Hypothalamus (tissue), 51 donors: ENCODE measurements at regions not wholly inside any gene's neighbourhood (a gene's known extent, or its start where the extent isn't known, plus 50 kb on each side); places are given as distances from the start of the nearest gene placed in this dataset.

ENCODE experiments used
- DNase-seq, 51 donors: peaks; one replicate each; lab custom pipeline; 2025; lab: John Stamatoyannopoulos, UW

DNA sequence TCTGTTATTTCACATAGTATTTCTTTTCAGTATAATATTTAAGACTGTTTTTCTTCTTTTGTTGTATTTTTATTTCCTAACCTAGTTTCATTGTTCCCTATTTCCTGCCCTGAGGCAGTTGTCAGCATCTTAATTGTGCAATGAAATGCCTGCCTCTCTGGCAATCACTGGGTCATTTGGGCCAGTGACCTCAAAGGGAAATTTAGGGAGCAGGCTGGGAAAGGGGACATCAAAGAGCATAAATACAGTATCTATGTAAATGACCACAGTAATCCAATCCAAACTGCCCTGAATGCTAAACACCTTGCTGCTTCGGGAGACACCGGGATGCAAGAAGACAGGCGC is 147.8 kb downstream of the TLR5 start:
- DNase-seq, result no peak

DNA sequence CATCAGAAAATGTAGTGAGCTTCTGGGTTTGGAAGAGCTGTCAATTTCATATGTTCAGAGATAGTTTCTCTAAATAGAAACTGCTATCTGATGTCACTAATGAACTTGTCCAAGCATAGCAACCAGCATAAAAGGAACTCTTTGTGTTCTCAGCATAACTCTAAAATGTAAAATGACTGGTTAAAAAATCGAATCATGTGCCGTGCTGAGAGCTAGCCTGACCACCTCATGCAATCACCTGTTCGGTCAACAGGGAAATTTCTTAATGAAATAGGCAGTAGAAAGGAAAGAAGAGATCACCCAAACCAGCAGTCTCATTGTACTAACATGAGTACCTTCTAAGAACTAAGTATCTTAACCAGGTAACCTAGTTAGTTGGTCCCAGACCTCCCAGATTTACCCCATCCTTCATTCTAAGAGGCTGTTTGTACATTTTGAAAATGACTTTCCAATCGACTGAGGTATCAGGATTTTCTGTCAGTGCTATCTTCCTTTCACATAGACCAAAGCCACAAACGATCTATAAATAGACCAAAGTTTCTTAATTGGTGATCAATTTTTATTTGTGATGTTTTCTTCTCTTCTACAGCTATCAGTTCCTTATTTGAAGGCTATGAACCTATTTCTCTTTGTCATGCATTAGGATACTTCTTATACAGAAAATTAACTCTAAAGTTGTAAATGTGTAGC is 147.3 kb downstream of the TLR5 start:
- no peak for DNase-seq

DNA sequence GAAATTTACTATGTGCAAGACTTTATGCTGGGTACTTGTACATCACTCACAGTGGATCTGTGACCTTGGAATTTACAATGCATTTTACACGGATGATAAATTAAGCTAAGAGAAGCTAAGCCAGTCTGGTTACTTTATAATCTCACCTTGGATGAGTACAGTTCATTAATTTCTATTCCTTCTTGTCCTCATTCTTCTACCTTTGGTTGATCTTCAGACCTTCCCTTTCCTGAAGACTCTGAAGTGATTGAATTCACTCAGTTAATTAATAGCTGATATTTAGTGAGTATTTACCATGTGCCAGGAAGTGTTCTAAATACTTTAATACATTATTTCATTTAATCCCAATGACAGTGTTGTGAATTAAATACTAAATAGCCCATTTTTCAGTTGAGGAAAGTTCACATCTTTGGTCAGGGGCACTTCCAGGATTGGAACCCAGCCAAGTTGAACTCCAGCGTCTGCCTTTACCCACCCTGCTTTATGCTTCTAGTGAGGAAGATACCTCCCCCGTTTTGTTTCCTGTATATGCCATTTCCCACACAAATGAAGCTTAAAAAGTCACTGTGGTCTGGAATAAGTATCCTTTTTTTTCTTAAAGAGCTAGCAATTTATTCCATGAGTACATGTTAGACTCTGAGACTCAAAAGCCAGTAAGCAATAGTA is 146.6 kb downstream of the TLR5 start:
- DNase-seq, result no peak

DNA sequence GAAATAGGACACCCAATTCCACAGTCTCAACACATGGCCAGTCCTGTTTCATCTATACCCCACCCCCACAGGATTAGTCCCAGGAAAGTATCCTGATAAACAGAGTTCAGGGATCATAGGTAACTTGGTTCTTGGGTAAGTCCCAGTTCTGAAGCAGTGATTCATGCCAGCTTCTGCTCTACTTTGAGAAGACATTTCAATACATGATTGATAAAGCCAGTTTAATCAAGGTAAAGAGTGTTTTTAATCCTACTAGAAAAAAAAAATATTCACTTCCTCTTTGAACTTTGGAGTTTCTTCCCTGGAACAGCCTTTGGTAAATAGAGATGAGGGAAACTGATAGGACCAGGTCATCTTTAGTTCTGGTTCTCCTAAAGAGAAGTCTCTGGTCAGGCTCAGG is 142.4 kb downstream of the TLR5 start:
- no peak for DNase-seq

DNA sequence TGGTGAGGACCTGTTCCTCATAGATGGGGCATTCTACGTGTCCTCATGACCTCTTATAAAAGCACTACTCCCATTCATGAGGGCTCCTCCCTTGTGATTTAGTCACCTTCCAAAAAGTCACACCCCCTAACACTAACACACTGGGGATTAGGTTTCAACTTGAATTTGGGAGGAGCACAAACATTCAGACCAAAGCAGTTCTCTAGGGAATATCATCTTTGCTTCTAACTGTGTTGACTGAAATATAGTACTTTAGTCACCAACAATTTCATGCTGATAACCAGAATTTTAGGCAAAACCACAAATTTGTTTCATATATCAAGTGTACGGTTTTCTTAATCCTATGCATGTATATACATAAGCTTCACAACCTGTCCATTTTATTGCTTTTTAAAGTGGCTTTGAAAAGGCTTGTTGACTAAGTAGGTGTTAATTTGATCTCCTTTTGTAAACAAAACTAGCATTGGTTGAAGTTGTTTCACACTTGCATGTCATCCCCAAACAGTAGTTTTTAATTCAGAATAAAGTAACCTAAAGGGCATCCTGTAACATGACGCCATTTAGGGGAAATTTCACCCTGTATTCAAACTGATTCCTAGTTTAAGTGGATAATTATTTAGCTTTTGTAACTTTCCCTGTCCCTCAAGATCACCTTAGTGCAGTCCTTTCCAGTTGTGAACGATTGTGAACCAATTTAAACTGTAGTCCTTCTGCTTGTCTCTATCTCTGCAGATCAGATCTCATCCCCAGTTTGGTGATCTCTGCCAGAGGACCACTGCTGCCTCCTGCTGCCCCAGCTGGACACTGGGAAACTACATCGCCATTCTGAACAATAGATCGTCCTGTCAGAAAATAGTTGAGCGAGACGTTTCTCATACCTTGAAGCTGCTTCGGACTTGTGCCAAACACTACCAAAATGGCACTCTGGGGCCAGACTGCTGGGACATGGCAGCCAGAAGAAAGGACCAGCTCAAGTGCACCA is 141.1 kb downstream of the TLR5 start:
- DNase-seq, result no peak

DNA sequence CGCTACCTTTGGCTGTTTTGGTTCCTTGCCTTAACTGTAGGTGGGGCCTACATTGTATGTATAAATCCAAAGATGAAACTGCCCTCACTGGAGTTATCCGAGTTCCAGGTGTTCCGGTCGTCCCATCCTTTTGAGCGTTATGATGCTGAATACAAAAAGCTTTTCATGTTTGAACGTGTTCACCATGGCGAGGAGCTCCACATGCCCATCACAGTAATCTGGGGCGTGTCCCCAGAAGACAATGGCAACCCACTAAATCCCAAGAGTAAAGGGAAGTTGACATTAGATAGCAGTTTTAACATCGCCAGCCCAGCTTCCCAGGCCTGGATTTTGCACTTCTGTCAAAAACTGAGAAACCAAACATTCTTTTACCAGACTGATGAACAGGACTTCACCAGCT is 139.5 kb downstream of the TLR5 start:
- DNase-seq, result no peak

DNA sequence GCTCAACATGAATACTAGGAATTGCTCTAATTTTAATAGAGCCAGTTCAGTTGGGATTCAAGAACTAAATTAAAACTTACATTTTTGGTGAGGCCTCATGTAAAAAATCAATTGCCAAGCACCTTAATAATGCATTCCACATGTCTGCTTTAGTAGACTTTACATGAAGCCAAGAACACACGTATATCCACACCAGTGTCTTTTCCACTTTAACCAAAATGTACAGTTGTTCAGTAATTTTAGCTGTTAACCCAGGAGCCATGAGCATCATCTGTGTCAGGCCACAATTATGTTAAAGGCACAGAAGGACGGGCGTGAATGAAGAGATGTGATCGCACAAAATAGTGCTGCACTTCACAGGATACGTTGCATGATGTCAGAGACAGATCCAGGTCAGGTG is 136.7 kb downstream of the TLR5 start:
- DNase-seq, result no peak

DNA sequence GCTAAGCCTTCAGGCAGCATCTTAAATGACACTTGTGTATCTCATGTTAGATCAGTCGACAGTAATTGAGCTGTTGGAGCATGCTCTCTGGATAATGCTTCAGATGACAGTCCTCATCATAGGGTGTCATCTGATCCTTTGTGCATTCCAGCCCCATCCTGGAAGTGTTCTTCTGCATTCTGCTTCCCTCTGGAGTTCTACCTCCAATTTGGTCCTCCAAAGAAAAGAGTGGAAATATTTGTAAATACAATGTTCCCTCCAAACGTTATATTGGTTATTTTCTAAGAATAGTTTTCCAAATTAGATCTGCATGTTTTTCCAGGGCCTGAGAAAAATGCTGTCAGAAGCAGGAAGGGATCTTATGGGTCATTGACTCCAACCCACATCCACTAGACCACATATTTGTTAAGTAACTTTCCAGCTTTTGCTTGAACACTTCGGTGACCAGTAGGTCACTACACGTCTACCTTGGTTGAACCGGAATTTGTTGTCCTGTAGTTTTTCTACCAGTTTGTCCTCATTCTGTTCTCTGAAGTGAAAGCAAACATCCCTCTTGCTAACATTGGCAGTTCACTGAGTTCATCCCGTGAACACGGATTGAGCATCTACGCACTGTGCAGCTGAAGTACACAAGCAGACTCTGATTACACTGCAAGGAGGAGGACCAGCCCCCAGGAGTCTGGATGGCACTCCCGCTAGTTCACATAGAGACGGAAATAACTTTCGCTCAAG is 136.0 kb downstream of the TLR5 start:
- no peak for DNase-seq

DNA sequence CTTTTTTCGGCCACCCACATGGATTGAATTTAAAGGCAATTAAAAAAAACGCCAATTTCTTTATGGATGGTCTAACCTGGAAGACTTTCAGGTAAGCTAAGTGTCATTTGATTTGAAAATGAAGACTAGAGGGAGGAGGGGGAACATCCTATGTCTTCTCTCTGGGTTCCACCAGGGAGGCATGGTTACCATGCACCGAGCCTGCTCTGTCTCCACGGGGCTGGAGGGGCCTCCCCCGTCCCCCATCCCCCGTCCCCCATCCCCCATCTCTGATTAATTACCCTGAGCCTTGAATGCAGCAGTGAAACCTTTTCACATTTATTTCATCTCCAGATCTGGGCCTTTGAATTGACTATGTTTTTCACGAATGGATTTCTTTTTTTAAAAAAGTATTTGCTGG is 135.1 kb downstream of the TLR5 start:
- DNase-seq, result no peak

DNA sequence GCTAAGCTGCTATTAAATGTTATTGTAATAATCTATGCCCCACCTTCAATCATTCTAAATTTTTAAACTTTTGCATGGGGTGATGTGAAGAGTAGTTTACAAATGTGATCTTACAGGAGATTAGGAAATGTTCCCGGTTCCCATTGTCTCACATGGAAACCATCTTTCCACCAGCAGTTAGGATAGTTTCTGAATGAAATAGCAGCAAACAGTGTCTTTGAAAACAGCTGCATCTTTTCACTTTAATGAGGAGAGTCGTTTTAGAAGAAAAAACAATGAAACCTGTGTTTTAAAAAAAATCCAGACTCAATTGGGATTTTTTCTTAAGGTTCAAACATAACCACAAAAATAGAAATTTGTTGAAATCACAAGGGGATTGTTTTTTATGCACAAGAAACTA is 134.2 kb downstream of the TLR5 start:
- DNase-seq, result no peak

DNA sequence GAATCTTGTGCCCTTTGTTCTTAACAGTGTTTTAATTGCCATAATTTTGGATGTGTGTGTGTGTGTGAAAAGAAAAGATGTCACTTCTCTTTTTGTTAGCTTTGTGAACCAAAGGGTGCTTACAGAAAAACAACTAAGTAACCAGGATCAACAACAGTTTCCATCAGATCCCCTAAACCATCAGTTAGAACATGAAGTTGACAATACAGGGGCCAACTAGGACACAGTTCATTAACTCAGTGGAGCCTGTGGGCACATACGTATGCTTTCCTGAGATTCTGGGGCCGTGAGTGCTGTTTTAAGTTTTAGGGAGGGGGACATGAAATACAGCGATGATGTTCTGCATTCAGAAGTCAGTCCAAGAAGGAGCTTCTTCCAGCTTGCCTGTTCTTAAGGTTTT is 133.6 kb downstream of the TLR5 start:
- no peak for DNase-seq

DNA sequence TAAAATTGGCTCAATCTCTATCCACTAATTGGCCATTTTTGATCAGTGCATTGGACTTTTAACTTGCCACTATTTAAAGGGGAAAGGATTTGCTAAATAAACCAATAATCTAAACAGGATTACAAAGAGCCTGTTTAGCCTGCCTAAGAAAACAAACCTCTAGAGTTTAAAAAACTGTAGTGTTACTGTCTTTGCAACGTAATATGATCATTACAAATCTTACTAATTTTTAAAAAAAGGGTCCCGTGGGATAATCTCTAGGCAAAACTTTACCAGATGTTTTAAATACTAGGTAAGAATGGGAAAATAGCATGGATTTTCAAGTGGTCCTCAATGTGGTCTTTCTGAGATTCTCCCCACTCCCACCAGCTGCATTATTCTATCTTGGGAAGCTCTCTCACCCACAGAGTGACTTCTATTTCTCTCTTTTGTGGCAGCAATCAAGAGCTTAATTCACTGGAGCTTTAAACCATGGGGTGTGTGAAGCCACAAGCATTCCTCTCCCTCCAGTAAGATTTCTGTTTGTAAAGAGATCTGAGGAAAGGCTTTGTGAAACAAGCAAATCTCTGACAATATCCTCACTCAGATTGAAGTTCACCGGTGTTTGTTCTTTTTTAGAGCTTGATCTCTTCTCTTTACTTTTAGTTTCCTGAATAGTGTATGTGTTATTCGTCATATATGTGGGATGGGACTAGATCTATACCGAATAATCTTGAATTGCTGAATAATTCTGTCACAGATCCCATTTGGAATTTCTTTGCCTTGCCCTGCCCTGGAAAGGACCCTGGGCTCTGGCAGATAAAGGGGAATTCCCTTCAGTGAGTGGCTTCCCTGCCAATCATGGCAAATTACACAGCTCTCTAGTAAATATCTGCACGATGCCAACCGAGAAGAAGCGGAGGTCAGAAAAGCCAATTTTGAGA is 132.2 kb downstream of the TLR5 start:
- DNase-seq, result no peak

DNA sequence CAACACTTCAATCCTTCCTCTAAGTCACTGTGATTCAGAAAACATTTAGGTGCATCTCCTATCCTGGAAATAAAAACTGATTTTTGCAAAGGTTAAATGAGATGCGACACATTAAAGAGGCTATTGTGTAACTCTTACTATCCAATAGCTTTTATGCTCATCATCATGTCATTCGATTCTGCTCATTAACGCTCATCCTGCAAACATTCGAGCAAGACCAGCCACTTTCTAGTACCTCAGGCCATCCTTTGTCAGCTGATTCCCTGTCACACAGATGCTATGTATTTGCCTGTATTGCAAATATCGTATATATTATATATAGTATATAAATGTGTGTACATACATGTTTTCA is 131.6 kb downstream of the TLR5 start:
- no peak for DNase-seq

DNA sequence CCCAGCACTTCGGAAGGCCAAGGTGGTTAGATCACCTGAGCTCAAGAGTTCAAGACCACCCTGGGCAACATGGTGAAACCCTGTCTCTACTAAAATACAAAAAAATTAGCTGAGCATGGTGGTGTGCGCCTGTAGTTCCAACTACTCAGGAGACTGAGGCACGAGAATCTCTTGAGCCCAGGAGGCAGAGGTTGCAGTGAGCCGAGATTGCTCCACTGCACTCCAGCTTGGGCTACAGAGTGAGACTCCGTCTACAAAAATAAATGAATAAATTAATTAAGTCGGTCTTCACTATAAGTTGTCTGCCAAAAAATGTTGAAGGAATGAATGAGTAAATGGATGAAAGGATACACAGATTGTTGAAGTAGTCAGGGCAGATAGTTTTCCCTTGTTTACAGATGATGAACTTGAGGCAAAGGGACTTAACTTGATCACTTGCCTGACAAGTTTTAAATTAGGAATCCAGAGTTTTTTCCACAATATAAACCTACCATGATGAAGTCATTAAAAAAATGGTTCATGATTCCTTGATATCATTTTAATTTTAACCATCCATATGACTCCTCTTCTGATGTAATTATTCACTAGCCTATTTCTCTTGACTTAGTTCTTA is 130.8 kb downstream of the TLR5 start:
- DNase-seq, result no peak

DNA sequence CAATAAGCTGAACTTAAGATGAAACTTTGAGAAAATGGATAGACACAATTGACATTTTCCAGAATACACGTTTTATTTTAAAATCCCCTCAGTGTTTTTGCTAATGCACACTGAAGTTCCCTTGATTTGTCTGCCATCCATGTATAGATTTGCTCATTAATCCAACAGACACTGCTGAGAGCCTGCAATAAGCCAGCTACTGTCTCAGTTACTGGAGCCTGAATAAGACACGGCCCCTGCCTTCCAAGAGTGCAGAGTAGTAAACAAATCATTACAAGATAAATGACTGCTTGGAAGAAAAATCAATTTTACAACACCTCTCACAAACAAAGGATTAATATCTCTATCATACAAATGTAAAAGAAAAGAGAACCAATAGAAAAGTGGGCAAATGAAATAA is 130.1 kb downstream of the TLR5 start:
- no peak for DNase-seq

DNA sequence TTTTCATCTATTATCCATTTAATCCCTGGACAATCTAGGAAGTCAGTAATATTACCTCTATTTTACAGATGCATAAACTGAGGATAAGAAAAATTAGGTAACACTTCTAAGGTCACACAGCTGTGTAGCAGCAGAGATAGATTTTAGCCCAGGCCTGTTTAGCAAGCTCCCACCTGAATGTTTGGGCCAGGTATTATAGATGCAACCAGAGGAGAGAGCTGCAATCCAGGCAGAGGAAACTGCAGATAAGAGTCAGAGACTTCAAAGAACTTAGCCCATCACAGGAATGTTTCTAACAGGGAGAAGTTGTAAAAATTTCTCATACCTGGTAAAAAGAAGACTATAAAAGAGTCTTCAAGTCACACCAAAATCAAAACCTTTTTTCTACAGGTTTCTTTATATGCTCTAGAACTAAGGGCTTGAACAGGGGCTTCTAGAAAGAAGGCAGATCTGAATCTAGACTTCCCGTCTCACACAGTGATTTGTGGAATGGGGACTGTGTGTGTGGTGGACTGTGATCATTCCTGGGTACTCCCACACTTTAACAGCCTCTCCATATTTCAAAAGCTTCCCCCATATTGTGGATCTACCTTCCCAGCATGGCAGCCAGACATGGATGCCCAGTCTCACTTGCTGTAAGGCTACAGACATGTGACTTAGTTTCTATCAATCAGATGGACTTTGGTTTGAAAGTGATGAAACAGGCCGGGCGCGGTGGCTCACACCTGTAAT is 128.7 kb downstream of the TLR5 start:
- no peak for DNase-seq

DNA sequence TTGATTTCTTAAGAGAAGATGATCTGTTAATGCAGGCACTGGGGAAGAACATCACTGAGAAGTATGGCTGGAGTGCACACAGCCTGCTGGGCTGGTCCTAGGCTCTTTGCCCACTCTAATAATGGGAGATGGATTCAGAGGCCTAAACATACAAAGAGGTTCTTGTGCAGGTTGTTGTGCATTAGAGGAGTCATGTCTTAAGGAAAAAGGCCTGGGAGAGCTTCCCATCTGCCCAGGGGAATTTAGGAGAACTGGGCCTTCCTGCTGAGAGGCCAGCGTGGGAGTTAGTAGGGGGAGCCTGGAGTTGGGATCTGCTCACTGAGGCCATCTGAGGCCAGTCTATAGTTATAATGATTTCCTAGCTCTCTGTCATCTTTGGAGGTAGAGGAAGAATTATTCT is 126.7 kb downstream of the TLR5 start:
- no peak for DNase-seq

DNA sequence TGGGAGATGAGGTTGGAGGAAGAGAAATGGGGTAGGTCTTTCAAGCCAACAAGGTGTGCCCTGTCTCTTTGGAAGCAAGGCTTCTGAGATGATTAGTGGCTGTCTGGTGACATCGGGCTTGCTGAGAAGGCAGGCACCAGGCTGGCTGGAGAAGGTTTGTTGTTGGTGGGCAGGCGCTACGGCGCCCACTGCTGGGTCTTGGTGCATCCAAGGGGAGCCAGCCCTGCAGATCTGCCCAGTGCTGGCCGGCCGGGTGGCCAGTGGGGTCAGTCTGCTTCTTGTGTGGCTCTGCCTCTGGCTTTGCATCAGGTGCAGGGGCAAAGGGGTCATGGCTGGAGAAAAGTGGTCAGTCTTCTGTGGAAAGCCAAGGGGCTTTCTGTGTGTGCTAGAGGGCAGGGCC is 126.2 kb downstream of the TLR5 start:
- no peak for DNase-seq

DNA sequence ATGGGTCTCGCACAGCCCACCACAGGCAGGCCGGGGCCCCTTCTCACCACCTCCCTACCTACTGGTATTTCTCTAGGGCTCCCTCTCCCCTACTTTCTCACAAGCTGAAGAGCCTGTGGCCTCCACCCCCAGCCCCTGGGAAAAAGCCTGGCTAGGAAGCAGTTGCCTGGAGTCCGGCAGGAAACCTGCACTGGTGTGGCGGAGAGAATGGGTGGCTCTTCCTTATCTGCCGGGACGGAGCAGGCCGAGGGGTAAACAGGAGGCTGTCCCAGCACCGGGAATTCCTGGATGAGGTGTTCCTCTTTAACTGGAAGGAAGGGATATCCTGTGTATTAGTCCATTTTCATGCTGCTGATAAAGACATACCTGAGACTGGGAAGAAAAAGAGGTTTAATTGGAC is 125.8 kb downstream of the TLR5 start:
- DNase-seq, result no peak
